ENCODE measurements at regions not wholly inside any gene's neighbourhood (a gene's known extent, or its start where the extent isn't known, plus 50 kb on each side); places are given as distances from the start of the nearest gene placed in this dataset.

DNA sequence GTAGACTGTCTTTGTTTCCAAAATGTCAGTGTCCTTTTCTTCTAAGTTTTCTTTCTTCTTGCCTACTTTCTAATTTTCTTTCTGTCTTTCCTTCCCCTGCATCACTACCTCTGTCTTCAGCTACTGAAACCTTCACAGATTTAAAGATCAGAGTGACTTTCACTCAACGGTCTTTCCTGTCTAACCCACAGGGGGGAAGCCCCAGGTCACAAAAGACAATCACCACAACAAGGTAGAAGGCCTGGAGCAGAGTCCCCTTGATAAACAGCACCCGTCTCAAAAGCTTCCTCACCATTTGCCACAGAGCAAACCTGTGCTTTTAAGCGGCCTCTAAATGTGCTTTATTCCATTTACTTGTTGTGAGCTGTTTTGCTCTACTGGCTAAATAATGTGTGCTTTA is 665.4 kb downstream of the BCL11A start:
- no peak for DNase-seq (ENCODE audit: low read depth in 1 of 2, low spot score in 1 of 2)

DNA sequence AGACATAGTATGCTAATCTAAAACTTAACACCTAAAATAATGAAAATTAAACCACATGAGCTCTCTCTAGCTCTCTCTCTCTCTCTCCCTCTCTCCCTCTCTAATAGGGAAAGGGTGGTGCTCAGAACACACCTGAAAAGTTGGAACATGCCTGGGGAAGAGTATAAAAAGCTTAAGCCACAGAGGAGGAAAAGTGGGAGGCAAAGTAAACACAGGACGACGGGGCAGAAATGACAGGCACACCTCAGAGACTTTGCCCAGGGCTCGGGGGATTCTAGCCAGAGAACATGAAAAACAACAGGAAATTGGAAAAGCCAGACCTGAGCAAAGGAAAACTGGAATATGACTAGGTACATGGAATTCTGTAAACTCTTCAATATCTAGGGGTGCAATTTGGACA is 666.1 kb downstream of the BCL11A start:
- DNase-seq (ENCODE audit: low read depth in 1 of 2, low spot score in 1 of 2), result no peak

DNA sequence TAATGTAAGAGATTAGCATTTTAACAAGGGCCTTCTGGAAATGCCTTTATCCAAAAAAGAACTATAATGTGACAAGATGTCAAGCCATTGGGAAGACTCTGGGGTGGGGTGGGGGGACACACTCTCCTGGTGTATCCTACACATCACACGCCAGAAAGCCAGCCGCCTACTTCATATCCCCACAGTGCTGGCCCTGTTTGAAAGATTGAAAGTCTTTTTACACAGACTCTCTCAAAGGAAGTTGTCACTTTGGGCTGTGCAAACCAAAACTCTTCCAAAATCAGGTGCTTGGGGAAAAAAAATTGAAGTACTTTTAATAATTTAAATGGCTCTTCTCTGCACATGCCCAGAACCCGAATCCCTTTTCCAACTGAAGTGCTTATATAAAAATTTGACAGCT is 666.7 kb downstream of the BCL11A start:
- no peak for DNase-seq (ENCODE audit: low read depth in 1 of 2, low spot score in 1 of 2)

DNA sequence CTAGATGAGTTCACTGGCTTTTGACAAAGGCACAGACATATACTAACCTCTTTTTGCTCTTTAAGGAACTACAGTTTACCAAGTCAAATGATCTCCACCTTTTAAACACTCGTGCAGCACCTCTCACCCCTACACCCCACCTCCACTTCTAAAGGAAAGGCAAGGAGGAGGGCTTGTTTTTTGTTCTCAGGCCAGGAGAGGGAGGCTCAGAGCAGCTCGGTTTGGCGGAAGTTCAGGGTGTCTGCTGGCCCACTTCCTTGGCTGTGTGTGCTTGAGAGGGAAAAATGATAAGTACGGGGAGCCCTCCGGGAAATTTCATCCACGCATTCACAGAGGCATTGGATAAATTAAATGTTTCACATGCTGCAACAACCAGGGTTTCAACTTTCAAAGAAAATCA is 667.9 kb downstream of the BCL11A start:
- no peak for DNase-seq (ENCODE audit: low read depth in 1 of 2, low spot score in 1 of 2)

DNA sequence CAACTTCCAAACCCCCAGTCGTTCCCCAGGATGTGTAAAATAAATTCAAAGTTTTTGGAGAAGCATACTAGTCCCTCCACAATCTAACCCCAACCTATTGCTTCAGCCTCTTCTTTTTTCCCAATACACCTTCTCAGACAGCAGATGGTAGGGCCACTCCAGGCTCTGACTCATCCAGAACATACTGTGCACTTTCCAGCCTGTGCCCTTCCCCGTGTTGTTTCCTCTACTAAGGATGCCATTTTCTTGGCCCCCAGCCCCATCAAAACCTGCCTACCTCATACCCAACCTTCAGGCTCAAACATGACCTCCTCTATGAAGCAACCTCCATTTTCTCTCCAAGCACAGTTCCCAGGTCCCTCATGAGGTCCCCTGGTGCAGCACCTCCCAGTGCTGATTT is 669.3 kb downstream of the BCL11A start:
- DNase-seq (ENCODE audit: low read depth in 1 of 2, low spot score in 1 of 2), result no peak

DNA sequence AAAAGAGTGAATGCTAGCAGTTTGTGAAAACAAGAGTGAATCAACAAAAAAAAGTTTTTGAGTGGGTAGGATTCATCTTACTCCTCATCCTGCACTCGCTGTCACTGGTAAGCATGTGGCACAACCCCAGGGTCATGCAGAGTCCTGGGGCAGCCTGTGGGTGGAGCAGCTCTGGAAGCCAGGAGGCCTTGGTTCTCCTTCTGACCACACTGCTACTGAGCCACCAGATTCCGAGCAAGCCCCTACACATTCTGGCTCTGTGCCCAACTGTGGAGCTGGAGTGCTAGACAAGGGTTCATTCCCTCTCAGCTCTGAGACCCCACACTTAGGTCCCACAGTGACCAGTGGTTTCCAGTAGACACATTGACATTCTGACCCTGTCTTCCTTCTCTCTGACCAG is 670.6 kb downstream of the BCL11A start:
- DNase-seq (ENCODE audit: low read depth in 1 of 2, low spot score in 1 of 2), result no peak

DNA sequence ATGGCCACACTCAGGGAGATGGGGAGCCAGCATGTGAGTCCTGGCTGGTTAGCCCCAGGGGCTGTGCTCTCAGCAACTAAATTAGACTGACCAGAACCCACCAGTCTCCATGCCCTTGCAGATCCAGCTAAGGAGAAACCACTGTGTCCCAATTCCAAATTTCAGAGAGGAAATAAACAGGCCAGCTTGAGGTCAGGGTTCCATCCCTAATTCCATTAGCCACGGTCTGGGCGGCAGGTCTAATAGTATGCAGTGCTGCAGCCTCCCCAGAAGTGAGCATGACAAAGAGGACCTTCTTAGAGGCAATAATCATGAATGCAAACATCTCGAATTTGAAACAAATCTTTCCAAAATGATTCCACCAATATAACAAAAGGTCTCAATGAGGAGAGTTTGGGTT is 671.2 kb downstream of the BCL11A start:
- no peak for DNase-seq (ENCODE audit: low read depth in 1 of 2, low spot score in 1 of 2)

DNA sequence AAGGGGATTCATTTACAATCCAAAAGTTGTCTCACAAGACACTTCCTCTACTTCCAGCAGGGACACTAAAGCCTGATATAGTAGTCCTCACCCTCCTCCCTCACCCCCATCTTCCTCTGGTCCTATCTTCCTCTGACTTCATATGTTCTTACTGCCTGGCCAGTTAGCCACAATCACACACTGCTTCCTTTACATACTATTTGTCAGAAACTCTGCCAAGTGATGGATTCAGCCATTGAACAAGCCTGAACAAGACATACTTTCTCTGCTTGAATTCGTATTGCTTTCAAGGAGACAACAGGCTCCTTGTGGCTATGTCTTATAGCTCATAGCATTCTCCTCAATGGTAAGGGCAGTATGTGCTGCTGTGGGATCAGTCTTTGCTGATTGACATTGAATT is 672.2 kb downstream of the BCL11A start:
- DNase-seq (ENCODE audit: low read depth in 1 of 2, low spot score in 1 of 2), result no peak

DNA sequence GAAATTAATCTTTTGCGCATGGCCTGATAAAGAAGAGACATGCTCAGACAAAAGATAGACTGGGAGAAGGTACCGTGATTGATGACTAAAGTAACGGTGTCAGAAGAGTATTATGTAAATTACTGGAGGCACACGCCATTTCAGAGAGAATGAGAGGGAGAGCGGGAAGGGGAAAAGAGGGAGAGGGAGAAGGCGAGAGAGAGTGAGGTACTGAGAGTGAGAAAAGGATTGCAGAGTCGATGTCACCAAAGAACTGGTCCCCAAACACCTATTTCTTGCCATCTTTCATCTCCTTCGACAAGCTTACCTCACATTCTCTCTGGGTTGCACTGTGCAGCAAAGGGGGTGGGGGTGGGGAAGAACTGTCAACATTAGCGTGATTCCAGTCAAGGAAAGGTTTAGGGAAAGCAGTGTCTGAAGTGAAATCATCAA is 673.7 kb downstream of the BCL11A start:
- no peak for DNase-seq (ENCODE audit: low read depth in 1 of 2, low spot score in 1 of 2)

DNA sequence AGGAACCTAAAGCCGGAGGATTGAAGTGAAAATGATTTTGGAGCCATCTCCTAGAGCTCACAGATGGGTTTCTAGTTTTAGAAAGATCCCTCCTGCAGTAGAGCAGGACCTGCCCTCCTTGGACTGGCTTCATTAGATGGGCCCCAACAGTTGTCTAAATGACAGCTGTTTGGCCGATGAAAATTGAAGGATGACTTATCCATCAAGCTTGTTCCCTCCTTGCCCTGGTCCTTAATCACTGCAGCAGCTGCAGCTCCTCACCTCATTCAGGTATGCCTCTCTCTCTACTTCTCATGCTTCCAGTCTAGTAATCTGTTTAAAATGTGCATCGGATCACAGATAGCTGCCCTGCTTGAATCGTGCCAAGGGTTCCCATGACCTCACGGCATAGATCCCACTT is 677.6 kb downstream of the BCL11A start:
- DNase-seq (ENCODE audit: low read depth in 1 of 2, low spot score in 1 of 2), result no peak

DNA sequence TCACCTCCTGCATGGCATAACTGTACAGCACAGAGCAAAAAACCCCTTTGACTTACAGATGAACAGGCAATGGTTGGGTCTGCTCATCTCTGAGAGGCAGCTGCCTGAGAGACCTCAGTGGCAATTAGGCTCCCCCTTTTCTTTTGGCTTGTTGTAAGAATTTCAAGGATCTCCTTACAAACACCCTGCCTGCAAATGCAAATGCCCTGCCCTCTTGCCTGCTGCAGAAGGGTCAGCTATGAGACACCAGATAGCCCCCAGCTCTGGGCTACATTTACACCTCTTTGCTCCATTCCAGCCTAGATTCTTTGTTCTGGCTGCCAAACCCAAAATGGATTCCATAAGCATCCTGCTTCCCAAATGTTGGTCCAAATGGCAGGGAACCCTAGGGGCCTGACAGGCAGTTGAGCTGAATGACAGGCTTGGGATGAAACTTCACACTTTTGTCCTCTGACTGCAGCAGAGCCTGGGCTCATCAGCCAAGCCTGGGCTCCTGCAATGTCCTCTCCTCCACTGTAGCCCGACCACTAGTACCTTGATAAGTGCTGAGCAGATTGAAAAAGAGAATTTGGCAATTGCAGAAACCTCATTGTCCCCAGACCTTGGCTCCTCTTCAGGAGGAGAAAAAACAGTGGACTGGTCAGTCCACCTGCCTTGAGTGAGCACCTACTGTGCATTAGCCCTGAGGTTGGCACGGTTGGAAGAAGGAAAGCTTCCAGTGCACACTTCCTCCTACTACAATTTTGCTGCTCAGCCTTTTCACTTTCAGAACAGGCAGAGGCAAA is 678.3 kb downstream of the BCL11A start:
- DNase-seq (ENCODE audit: low read depth in 1 of 2, low spot score in 1 of 2), result no peak

DNA sequence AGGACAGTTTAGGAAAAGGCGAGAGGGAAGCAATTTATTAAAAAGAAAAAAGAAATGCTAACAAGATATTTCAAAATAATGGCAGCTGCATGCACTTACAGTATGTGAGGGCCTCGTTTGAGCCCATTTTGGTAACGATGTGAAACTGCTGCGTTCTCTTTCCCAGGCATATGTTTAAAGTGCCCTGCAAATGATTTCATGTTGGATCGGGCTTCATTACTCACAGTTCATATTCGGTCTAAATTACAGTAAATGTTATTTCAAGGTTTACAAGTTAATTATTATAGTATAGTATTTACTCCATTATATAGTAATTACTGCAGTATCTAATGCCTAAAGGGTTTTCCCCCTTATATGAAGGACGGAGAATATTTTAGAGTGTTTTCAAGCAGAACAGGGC is 679.1 kb downstream of the BCL11A start:
- DNase-seq (ENCODE audit: low read depth in 1 of 2, low spot score in 1 of 2), result no peak

DNA sequence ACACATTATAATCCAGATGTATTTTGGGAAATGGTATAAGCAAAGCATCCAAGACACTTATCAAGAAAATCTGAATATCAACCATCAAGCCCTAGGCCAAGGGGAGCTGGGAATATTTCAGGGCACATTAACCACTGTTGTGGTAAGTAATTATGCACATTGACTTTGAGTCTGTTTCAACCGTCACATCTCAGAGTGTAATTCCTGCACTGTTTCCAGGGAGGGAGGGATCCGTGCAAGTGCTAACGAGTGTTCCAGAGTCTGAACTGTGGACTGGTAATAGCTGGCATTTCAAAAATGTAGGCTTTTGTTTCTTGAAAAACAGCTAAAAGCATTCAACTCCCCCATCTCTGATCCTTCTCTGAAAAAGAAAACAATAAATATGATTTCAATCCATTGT is 681.6 kb downstream of the BCL11A start:
- no peak for DNase-seq (ENCODE audit: low read depth in 1 of 2, low spot score in 1 of 2)

DNA sequence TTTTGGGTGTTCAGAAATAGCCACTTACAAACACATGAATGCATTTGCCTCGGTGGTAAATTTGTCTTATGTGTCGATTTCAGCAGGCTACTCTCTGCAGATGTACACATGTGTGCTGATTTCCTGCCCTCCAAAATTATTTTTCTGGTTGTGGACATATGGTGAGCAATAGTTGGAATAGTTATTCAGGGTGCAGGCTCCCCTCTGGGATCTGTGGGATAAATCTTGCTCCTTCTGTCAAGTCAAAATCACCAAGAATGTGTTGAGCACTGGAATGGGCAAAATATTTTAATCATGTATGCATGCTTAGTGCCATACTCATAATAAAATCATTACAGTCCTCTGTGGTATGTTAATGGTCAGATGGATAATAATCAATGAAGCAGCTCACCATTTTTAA is 684.5 kb downstream of the BCL11A start:
- no peak for DNase-seq (ENCODE audit: low read depth in 1 of 2, low spot score in 1 of 2)

DNA sequence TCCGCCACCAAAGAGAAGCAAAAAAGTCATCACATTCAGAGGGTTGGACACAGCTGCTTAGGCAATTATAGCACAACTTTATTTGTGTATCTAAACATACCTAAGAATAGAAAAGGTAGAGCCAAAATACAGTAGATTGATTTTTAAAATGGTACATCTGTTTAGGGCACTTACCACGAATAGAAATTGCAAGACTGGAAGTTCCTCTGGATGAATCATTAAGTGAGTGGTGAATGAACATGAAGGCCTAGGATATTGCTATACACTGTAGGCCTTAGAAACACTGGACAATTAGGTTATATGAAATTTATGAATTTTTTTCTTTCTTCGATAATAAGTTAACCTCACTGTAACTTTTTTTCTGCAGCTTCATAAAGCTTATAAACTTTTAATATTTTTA is 687.0 kb downstream of the BCL11A start:
- no peak for DNase-seq (ENCODE audit: low read depth in 1 of 2, low spot score in 1 of 2)

DNA sequence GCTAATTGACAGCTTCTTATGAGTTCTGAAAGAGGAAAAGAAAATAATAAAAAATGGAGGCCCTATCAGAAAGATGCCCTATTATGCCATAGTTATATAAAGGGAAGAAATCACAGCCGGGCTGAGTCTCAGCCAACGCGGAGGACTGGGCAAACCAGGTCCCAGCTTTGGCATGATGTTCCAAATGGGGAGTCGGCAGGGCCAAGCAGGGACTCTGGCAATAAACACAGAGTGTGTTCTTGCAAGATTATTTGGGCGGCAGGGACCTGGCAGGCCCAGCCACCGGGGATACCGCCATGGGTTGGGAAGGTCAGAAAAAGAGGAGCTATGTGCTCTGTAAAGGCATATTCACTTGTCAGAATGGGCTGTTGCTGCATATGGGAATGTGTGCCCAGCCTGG is 694.9 kb downstream of the BCL11A start:
- DNase-seq (ENCODE audit: low read depth in 1 of 2, low spot score in 1 of 2), result no peak

DNA sequence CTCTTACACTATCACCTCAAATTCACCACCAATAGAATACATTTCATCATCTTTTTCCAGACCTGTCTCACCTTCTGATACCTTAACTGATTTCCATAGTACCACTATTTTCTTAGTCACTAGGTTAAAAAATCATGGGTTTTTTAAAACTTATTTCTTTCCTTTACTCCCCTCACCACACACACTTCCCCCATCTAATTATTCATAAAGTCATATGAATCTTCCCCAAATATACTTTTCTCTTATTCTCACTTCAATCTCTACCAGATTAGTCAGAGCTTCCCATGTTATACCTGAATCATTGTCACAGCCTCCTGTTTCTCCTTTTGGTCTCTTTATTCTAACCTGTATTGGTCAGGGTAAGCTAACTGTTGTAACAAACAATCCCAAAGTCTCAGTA is 696.3 kb downstream of the BCL11A start:
- DNase-seq (ENCODE audit: low read depth in 1 of 2, low spot score in 1 of 2), result no peak

DNA sequence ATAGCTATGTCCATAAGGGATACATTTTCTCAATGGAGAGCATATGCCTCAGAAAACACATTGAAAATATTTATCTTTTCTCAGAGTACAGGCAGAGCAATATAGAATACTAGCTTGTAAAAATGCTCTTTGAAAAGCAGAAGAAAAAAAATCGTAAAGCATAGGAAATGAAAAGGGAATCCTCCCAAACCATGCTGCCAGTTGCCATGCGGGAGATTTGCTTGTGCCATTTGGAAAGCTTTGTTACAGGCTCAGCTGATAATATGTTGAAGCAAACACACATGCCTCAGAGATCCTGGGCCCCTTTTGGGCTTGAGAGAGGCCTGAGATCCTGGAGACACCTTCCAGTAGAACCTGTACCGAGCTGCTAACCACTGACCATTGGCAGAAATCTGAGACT is 697.1 kb downstream of the BCL11A start:
- no peak for DNase-seq (ENCODE audit: low read depth in 1 of 2, low spot score in 1 of 2)

DNA sequence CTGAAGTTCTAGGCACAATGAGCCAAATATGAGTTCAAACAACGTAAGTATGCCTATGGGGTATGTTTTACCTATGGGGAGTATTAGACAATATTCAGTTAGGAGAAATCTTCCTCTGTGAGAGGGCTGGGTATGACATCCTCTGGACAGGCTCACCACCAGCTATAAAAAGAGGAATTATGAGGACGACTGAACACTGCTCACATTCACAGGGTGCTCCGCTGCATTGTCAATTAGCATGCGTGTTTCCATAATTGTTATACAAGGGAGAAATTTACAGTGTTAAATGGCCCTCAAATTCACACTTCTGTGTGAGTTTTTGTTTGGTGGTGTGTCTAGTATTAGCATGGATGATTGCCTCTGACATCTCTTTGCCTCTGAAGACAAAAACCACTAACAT is 700.4 kb downstream of the BCL11A start:
- no peak for DNase-seq (ENCODE audit: low read depth in 1 of 2, low spot score in 1 of 2)

DNA sequence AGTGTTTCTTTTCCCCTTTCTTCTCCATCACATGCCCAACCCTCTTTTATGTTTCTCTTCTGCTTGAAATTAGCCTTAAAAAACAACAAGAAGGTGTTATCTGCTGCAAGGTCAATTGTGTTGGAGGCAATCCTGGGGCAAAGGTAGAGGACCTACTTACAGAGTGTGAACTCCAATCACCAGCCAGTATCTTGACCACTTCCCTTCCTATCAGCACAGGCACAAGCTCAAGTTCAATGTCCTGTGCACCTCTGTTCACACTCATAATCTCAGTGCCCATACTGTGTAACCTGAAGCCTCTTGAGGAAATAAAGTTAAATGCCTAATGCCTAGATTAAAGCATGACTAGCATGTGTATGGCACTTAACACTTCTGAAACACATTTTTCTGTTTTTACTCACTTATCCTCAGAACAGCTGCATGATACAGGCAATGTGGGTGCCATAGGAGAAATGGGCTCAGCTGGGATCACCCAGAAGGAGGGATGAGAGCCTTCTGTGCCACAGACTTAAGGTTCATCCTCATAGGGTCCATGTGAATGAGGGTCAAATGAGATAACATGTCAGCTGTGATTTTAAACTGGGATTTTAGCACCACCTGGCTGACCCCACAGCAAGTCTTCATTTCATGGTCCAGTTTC is 701.5 kb downstream of the BCL11A start:
- no peak for DNase-seq (ENCODE audit: low read depth in 1 of 2, low spot score in 1 of 2)

DNA sequence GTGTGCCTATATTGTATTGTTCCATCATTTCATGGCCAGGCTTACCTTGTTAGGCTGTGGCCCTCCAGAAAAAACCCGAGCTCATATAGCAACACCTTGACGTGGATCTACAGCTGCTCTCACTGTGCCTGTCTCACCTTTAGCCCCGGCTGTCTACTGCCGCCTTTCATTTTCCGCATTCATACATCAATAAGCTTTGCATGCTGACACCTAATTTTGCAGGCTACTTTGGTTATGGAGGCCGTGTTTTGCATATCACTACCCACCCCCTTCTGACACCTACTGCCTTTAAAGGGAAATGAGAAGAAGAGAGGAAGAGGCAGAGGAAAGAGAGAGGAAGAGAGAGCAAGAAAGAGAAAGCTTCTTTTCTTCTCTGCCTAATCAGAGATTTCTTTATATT is 702.9 kb downstream of the BCL11A start:
- DNase-seq (ENCODE audit: low read depth in 1 of 2, low spot score in 1 of 2), result no peak

DNA sequence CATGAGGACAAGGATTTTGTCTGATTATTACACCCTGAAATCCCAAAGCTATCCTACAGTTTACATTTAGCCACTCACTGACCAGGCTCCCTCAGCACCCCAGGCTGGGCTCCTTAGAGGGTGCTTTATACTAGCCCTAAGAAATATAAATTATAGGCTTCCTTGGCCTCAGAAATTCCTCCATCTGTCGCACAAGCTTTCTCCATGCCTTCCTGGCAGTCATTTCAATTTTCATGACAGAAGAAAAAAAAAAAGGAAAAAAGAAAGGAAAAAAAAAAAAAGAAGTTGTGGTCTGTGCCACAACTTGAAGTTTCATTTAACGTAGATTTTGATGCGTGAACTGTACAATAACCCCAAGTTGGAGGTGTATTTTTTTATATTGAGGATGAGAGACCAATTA is 719.5 kb downstream of the BCL11A start:
- no peak for DNase-seq (ENCODE audit: low read depth in 1 of 2, low spot score in 1 of 2)

DNA sequence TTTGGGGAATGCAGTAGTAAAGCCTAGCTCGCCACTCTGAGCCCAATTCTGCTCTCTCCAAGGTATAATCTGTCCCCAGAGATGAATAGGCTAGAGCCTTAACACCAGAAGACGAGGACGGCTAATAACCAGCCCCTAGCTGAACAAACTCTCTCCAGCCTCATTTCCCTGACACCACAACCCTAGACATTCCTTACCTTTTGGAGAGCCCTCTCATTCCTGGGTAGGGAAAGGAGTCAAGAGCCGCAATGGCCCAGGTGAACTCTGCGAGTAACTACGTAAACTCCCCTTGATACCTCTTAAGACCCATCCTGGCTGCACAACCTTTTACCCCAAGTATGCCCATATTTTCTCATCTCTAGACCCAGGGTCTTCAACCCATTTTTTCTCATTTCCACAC is 722.9 kb downstream of the BCL11A start:
- no peak for DNase-seq (ENCODE audit: low read depth in 1 of 2, low spot score in 1 of 2)

All from stimulated activated CD4-positive, alpha-beta T cell treated with anti-CD3 and anti-CD28 coated beads, Interleukin-15, amount 100 ng/mL, for 1 hour (primary cell).